A673 (cell line): ENCODE measurements at regions not wholly inside any gene's neighbourhood (a gene's known extent, or its start where the extent isn't known, plus 50 kb on each side); places are given as distances from the start of the nearest gene placed in this dataset.

ENCODE experiments used
- EZH2 ChIP-seq: fragments of 200-600 bp; sonication (generic); IDR thresholded peaks from 2 replicates; pipeline ENCODE4 v1.6.1; 2017; ENCODE audit warnings: borderline replicate concordance, low read depth, mild to moderate bottlenecking, mixed read lengths, antibody characterized with exemption, low read length; ENCODE audit not compliant: poor library complexity, severe bottlenecking
- TF ChIP-seq, protein P1 (sequence below): fragments of 300-800, 200-600 bp; sonication (generic); conservative IDR thresholded peaks from 2 replicates; pipeline ENCODE4 v1.5.1; 2017; ENCODE audit warnings: low read depth, mild to moderate bottlenecking, antibody characterized with exemption, low read length, moderate library complexity, mixed read lengths

DNA sequence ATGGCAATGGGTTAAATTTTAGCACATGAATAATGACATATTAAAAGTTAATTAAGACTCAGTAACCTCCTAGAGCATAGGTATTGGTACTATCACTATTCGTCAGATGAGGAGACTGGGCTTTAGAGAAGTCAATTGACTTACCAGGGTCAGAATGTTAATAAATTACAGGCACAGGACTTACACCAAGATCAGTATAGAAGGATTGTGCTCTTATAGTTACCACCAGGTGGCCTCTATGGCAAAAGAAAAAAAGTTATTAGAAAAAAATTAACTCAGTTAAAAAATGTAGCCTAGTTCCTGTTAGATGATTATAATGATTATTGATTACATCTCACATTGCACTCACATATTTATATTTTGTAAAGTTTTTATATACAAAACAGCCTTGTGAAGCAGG, 1163.7 kb downstream of the FAM181B start:
- TF ChIP-seq, protein P1, sequence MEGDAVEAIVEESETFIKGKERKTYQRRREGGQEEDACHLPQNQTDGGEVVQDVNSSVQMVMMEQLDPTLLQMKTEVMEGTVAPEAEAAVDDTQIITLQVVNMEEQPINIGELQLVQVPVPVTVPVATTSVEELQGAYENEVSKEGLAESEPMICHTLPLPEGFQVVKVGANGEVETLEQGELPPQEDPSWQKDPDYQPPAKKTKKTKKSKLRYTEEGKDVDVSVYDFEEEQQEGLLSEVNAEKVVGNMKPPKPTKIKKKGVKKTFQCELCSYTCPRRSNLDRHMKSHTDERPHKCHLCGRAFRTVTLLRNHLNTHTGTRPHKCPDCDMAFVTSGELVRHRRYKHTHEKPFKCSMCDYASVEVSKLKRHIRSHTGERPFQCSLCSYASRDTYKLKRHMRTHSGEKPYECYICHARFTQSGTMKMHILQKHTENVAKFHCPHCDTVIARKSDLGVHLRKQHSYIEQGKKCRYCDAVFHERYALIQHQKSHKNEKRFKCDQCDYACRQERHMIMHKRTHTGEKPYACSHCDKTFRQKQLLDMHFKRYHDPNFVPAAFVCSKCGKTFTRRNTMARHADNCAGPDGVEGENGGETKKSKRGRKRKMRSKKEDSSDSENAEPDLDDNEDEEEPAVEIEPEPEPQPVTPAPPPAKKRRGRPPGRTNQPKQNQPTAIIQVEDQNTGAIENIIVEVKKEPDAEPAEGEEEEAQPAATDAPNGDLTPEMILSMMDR = peak; percentile 54
- TF ChIP-seq EZH2 = no peak
